OCI-LY1 (cell line): ENCODE measurements at regions not wholly inside any gene's neighbourhood (a gene's known extent, or its start where the extent isn't known, plus 50 kb on each side); places are given as distances from the start of the nearest gene placed in this dataset.

Experiments
- EZH2 ChIP-seq: fragments of 200-600 bp; sonication (generic), shearing (Covaris generic); IDR thresholded peaks from 2 replicates; pipeline ENCODE4 v1.8.0; 2017; ENCODE audit warnings: borderline replicate concordance, mixed run types, mild to moderate bottlenecking, antibody characterized with exemption, low read length, moderate library complexity, mixed read lengths
- TF ChIP-seq, protein P1 (sequence below): fragments of 200-600 bp; sonication (generic), shearing (Covaris generic); IDR thresholded peaks from 2 replicates; pipeline ENCODE4 v1.5.1; 2017; ENCODE audit warnings: mild to moderate bottlenecking, antibody characterized with exemption, low read length, moderate library complexity, mixed read lengths

DNA sequence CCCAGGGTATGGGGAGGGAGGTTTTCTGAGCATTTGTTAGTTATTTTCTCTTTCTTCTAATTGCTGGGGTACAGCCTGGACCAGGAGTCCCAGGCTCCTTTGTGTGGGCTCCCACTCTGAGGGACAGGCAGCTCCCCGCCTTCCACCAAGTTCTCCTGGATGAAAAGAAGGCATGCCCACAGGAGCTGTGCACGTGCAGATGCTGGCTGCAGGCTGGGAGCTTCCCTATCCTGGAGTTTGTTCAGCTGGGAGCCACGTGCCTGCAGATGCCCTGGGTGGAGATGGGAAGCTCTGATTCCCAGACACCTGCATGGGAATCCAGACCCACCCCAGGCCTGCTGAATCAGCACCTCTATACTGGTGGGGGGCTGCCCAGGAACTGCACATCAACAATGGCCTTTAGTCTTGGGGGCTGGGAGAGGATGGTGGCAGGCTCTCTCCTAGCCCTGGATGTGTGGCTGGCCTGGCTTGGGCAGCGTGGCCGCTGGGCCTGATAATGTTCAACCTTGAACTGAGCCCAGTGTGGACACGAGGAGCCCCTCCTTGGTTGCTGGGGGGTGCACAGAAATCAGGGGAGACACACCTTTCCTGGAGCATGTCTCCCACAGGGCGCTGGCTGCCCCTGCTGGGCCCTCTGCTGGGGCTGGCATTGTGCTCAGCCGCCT is 233.6 kb upstream of the HS6ST1 start:
- TF ChIP-seq, protein P1, sequence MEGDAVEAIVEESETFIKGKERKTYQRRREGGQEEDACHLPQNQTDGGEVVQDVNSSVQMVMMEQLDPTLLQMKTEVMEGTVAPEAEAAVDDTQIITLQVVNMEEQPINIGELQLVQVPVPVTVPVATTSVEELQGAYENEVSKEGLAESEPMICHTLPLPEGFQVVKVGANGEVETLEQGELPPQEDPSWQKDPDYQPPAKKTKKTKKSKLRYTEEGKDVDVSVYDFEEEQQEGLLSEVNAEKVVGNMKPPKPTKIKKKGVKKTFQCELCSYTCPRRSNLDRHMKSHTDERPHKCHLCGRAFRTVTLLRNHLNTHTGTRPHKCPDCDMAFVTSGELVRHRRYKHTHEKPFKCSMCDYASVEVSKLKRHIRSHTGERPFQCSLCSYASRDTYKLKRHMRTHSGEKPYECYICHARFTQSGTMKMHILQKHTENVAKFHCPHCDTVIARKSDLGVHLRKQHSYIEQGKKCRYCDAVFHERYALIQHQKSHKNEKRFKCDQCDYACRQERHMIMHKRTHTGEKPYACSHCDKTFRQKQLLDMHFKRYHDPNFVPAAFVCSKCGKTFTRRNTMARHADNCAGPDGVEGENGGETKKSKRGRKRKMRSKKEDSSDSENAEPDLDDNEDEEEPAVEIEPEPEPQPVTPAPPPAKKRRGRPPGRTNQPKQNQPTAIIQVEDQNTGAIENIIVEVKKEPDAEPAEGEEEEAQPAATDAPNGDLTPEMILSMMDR = no peak
- no peak for TF ChIP-seq EZH2
